ENCODE measurements at regions not wholly inside any gene's neighbourhood (a gene's known extent, or its start where the extent isn't known, plus 50 kb on each side); places are given as distances from the start of the nearest gene placed in this dataset.

DNA sequence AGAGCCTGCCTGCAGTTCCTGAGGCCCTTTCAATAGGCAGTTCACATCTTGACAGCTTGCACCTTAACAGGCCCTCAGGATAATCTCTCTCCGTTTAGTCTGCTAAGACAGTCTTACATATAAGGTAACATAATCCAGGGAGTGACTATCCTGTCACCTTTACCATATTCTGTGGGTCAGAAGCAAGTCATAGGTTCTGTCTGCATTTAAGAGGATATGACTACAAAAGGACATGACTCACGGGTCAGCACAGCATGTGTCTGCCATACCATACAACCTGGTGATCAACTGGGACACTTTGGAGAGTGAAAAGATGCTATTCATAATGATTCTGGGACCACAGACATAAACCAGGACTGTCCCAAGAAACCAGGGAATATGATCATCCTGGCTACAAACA, 611.1 kb downstream of the SOX6 start:
- DNase-seq, result no peak

- DNase-seq, result no peak
These were observed 608.7 kb downstream of the SOX6 start for GRCh38 chr11:15747671-15748070.

- no peak for DNase-seq
These were observed 608.2 kb downstream of the SOX6 start for GRCh38 chr11:15748132-15748531.

DNA sequence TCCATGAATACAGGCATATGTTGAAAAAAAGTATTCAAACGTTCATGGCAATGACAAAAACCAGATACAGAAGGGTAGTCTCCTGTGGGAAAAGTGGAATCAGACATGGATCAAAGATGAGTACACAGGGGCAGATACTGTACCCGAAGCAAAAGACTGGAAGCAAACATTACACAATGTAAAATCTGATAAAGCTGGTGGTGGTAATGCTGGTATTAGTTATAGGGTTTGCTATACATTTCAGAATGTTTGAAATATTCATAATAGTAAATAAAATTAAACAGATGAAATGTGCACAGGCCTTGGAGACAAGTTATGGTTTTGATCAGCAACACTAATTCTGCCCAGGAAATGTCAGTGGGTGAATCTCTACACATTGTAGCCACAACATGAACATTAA, 607.6 kb downstream of the SOX6 start:
- DNase-seq, result no peak

GRCh38 chr11:15750535-15751308, 605.6 kb downstream of the SOX6 start:
- DNase-seq, result no peak

DNA sequence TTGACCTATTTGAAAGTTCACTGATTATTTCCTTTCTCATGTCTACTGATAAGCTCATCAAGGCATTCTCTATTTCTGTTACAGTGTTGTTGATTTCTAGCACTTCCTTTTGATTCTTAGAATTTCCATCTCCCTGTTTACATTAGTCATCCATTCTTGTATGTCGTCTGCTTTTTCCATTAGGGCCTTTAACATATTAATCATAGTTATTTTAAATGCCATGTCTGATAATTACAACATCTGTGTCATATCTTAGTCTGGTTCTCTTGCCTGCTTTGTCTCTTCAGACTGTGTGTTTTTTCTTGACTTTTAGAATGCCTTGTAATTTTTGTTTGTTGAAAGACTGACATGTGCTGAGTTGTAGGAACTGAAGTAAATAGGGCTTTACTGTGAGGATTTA, 602.1 kb downstream of the SOX6 start:
- DNase-seq, result no peak

GRCh38 chr11:15757048-15757698, 599.2 kb downstream of the SOX6 start:
- DNase-seq, result no peak

DNA sequence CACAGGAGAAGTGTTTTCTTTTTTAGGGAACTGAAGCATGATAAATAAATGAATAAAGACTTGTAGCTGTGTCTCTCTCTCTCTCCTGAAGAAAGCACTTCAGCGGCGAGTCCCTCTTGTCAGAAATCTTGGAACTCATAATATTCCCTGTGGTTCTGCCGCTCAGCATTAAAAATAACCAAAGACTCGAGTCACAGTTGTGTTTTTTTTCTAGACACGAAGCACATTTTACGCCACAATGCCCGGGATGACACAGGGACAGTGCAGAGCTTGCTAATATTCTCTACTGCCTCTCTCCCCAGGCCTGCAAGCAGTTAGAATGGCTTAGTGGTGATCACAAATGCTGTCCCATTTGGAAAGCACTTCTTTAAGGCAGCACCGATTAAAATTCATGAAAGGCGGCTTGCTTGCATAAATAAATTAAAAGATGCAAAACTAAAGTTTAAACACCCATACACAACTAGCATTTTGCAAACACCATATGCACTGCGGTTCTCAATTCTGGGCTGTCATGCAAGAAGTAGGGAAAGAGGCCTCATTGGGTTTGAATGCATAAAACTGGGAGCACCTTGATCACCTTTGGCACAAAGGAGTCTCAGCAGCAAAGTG, 597.4 kb downstream of the SOX6 start:
- DNase-seq, result no peak

DNA sequence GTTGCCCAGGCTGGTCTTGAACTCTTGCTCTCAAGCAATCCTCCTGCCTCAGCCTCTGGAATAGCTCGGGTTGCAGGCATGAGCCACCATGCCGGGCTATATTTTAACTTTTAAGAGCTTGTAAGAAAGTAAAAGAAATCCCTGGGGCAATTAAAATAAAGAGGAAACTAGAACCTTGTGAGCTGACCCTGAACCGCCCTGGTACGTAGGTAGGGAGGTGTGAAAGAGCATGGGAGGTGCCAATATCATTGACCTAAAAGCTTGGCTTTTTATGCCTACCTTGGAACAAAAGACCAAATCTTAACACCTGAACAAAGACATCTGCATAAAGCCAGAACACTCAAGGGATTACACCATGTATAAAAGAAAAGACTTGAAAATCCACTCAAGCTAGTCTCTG, 595.1 kb downstream of the SOX6 start:
- DNase-seq, result no peak

DNA sequence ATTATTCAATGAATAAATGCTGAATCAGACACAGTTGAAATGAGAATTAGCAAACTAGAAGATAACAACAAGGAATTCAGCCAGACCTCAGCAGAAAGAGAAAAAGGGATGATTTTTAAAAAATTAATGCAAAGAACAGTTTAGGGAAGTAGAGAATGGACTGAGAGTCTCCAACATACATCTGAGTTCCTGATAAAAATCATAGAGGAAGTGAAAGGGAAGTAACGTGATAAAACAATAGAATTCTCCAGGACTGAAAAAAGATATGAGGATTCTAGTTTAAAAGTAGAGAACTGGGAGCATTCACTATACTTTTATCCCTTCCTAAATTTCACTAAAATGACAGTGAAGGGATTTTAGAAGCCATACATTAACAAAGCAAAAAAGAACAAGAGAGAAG, 592.0 kb downstream of the SOX6 start:
- DNase-seq, result no peak

- DNase-seq, result no peak
These were observed 591.4 kb downstream of the SOX6 start for GRCh38 chr11:15764948-15765347.

DNA sequence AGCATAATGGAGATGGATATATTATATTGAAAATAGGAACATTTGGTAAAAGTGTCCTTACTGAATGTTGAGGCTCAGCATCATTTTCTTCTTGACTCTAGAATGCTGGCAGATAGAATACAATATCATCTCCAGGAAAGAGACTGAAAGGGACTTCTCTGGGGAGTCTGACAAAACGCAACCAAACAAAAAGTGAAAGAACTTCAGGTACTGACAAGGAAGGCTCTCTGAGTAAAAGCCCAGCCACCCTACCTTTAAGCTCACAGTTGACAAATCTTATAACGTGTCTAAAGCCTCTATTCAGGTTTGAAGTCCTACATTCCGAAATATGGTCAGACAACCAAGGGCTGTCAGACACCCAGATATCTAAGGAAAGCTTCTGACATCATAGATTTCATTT, 590.8 kb downstream of the SOX6 start:
- no peak for DNase-seq

GRCh38 chr11:15768321-15768720, 588.0 kb downstream of the SOX6 start:
- DNase-seq, result no peak

GRCh38 chr11:15769203-15769602, 587.1 kb downstream of the SOX6 start:
- DNase-seq, result no peak

- no peak for DNase-seq
These were observed 585.4 kb downstream of the SOX6 start for GRCh38 chr11:15770798-15771414.

- DNase-seq, result no peak
These were observed 583.8 kb downstream of the SOX6 start for GRCh38 chr11:15772547-15772946.

GRCh38 chr11:15772981-15773380, 583.4 kb downstream of the SOX6 start:
- no peak for DNase-seq

DNA sequence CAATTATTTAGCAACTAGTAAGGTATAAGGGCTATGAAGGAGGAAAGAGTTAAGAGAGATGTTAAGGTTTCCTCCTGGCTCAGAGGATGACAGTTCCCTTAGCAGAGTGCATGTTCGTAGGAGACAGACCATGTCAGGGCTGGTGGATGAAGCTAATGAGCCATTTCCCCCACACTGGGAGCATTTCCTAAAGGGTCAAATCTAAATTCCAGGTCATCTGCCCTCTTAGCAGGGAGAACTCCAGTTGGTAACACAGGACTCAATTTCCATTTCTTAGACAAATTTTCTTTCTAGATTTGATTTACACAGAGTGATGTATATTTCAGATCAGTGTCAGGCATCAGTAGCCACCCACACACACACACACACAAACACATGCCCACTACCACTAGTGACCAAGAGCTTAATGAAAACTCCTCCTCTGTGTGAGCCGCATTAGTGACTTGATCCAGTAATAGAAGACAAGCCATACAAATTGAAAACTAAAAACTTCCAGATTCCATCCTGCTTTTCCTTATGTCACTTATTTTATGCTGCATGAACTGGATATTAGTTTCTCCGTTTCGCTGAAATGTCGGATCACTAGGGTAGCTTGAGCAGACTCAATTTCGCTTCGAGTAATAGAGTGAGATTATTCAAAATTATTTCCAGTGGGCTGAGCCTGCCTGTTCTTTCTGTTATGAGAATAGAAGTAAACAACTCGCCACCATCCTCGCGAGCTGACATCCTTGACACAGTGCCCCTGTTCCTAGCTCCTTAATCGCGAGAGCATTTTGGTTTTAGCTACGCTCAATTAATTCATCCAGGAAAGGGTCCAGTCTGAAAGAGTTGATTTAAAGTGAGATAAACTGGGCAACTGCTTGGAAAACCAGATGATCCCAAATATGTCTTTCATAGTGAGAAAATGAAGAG, 582.6 kb downstream of the SOX6 start:
- no peak for DNase-seq

GRCh38 chr11:15774388-15774939, 581.9 kb downstream of the SOX6 start:
- DNase-seq, result no peak

DNA sequence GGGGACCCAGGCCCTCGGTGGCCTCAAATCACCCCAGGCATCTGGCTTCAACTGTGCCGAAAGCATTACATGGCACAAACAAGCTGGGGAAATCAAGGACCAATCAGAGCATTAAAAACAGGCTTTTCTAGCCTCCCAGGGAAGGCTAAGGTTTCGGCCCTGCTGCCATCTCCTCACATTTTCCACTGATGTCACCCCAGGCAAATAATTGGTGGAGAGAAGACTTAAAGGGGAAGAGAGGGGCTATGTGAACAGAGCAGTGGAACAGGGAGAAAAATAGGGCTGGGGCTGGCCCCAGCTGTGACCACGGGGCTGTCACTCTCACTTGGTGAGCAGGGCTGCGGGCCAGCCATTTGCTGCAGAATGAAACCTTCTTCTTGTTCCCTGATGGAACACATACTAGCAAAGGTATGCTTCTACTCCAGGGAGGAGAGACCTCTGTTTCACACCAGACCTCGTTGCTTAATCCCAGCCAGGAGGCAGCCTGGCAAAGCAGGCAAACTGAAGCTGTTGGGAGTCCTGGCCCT, 581.3 kb downstream of the SOX6 start:
- DNase-seq, result no peak

GRCh38 chr11:15775797-15776196, 580.5 kb downstream of the SOX6 start:
- DNase-seq, result no peak

DNA sequence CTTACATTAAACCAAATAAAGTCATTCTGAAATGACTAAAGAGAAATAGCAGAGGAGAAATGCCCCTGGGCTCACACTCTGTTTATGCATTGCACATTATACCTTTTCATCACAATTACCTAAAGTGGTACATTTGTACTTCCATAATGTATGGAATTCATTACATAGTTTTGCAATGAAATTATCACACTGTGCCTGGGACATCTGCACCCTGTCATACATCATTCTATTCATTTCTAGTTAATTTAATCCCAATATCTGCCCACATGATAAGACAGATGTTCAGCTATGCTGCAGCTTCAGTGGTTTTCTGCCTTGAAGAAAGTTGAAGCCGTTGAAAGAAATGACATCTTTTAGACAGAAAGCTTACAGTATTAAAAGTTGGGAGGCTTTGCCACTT, 580.0 kb downstream of the SOX6 start:
- no peak for DNase-seq

Measured in effector CD4-positive, alpha-beta T cell (primary cell).